ENCODE measurements at regions not wholly inside any gene's neighbourhood (a gene's known extent, or its start where the extent isn't known, plus 50 kb on each side); places are given as distances from the start of the nearest gene placed in this dataset.

DNA sequence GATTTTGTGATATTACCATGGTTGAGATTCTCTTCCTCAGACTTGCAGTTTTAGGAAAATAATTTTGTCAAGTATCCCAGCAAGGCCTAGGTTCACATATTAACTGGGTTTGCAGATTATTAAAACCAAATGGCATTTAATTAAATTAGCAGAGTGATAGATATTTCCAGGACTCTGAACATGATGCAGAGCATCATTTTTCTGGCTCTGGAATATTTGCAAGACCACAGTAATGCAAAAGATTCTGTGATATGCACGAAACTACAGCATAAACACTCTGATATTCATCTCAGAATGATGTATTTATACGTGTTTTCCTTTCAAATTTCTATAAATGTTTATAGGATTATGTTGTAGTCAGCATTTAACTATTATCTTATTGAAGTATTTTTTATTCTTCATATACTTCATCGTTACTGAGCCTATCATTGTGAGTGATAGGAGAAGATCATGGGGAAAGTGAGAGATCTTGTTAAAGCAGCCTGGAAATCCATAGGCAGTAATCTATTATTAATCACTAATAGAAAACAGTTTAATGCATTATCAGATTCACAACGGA lies 1245.6 kb downstream of the OTOL1 start:
- H3K27me3 ChIP-seq (ENCODE audit: control insufficient read depth in 1 of 2, insufficient read depth in 2 of 2, low read length in 2 of 2): no peaks in the 10 kb centered on the region

GRCh38 chr3:162743091-162743490 lies 1246.5 kb downstream of the OTOL1 start:
- Histone ChIP-seq H3K4me1 (ENCODE audit: insufficient read depth, low read length) (no peaks in the 10 kb centered on the region), H3K4me3 (ENCODE audit: low read depth in 1 of 2, low read length in 2 of 2) (no peak overlapping the region), H3K27ac (ENCODE audit: low read depth, low read length) (no peak overlapping the region), H3K9me3 (ENCODE audit: low read length) (no peaks in the 10 kb centered on the region), H3K27me3 (ENCODE audit: control insufficient read depth in 1 of 2, insufficient read depth in 2 of 2, low read length in 2 of 2) (no peaks in the 10 kb centered on the region), H3K9ac (ENCODE audit: low read length) (no peak overlapping the region), H3K36me3 (ENCODE audit: insufficient read depth, low read length) (no peaks in the 10 kb centered on the region)

More for the DNA sequence above, 1245.6 kb downstream of the OTOL1 start:
- Histone ChIP-seq H3K4me3 (ENCODE audit: low read depth in 1 of 2, low read length in 2 of 2) (no peak overlapping the region), H3K27ac (ENCODE audit: low read depth, low read length) (no peak overlapping the region), H3K9me3 (ENCODE audit: low read length) (no peaks in the 10 kb centered on the region), H3K36me3 (ENCODE audit: insufficient read depth, low read length) (no peaks in the 10 kb centered on the region), H3K9ac (ENCODE audit: low read length) (no peak overlapping the region), H3K4me1 (ENCODE audit: insufficient read depth, low read length) (no peaks in the 10 kb centered on the region)

DNA sequence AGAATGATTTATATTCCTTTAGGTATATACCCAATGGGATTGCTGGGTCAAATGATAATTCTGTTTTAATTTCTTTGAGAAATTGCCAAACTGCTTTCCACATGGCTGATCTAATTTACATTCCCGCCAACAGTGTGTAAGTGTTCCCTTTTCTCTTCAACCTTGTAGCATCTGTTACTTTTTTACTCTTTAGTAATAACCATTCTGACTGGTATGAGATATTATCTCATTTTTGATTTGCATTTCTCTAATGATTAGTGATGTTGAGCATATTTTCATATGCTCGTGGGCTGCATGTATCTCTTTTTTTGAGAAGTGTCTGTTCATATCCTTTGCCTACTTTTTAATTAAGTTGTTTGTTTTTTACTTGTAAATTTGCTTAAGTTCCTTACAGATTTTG lies 1264.2 kb downstream of the OTOL1 start:
- Histone ChIP-seq H3K36me3 (ENCODE audit: insufficient read depth, low read length) (no peaks in the 10 kb centered on the region), H3K27ac (ENCODE audit: low read depth, low read length) (no peak overlapping the region), H3K27me3 (ENCODE audit: control insufficient read depth in 1 of 2, insufficient read depth in 2 of 2, low read length in 2 of 2) (no peaks in the 10 kb centered on the region), H3K4me1 (ENCODE audit: insufficient read depth, low read length) (no peaks in the 10 kb centered on the region), H3K4me3 (ENCODE audit: low read depth in 1 of 2, low read length in 2 of 2) (no peak overlapping the region), H3K9ac (ENCODE audit: low read length) (no peak overlapping the region), H3K9me3 (ENCODE audit: low read length) (no peaks in the 10 kb centered on the region)

GRCh38 chr3:162764051-162764807 lies 1267.6 kb downstream of the OTOL1 start:
- no peak overlapping the region for H3K27ac ChIP-seq (ENCODE audit: low read depth, low read length)
- no peaks in the 10 kb centered on the region for H3K4me1 ChIP-seq (ENCODE audit: insufficient read depth, low read length)

GRCh38 chr3:162764808-162765071 lies 1268.1 kb downstream of the OTOL1 start:
- no peak overlapping the region for H3K4me3 ChIP-seq (ENCODE audit: low read depth in 1 of 2, low read length in 2 of 2)
- no peaks in the 10 kb centered on the region for H3K4me1 ChIP-seq (ENCODE audit: insufficient read depth, low read length)
- no peaks in the 10 kb centered on the region for H3K36me3 ChIP-seq (ENCODE audit: insufficient read depth, low read length)
- H3K9ac ChIP-seq (ENCODE audit: low read length): no peak overlapping the region
- H3K27ac ChIP-seq (ENCODE audit: low read depth, low read length): no peak overlapping the region
- H3K9me3 ChIP-seq (ENCODE audit: low read length): no peaks in the 10 kb centered on the region
- H3K27me3 ChIP-seq (ENCODE audit: control insufficient read depth in 1 of 2, insufficient read depth in 2 of 2, low read length in 2 of 2): no peaks in the 10 kb centered on the region

More at GRCh38 chr3:162764051-162764807, 1267.6 kb downstream of the OTOL1 start:
- Histone ChIP-seq H3K27me3 (ENCODE audit: control insufficient read depth in 1 of 2, insufficient read depth in 2 of 2, low read length in 2 of 2) (no peaks in the 10 kb centered on the region), H3K4me3 (ENCODE audit: low read depth in 1 of 2, low read length in 2 of 2) (no peak overlapping the region), H3K9ac (ENCODE audit: low read length) (no peak overlapping the region), H3K36me3 (ENCODE audit: insufficient read depth, low read length) (no peaks in the 10 kb centered on the region), H3K9me3 (ENCODE audit: low read length) (no peaks in the 10 kb centered on the region)

DNA sequence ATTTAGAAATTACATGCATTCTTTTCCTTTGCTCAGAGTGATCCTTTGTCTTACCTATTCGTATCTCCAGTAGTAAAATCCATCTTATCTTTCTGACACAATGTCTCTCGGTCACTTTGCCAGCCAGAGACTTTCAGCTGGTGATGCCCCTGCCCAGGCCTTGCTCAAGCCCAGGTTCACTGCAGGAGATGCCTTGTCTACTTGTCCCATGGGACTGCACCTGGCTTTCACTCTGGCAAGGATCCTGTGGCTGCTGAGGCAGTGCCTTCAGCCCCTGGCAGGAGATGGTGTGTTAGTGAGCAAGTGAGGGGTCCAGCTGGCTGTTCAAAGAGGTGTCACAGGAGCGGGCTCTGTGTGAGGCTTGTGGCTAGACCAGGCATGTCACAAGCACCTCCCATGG lies 1268.9 kb downstream of the OTOL1 start:
- H3K27ac ChIP-seq (ENCODE audit: low read depth, low read length): no peak overlapping the region
- H3K27me3 ChIP-seq (ENCODE audit: control insufficient read depth in 1 of 2, insufficient read depth in 2 of 2, low read length in 2 of 2): no peaks in the 10 kb centered on the region
- H3K4me1 ChIP-seq (ENCODE audit: insufficient read depth, low read length): no peaks in the 10 kb centered on the region
- H3K9ac ChIP-seq (ENCODE audit: low read length): no peak overlapping the region
- no peak overlapping the region for H3K4me3 ChIP-seq (ENCODE audit: low read depth in 1 of 2, low read length in 2 of 2)
- H3K36me3 ChIP-seq (ENCODE audit: insufficient read depth, low read length): no peaks in the 10 kb centered on the region
- H3K9me3 ChIP-seq (ENCODE audit: low read length): no peaks in the 10 kb centered on the region

GRCh38 chr3:162769564-162769963 lies 1273.0 kb downstream of the OTOL1 start:
- no peaks in the 10 kb centered on the region for H3K9me3 ChIP-seq (ENCODE audit: low read length)
- H3K27ac ChIP-seq (ENCODE audit: low read depth, low read length): no peak overlapping the region
- H3K4me1 ChIP-seq (ENCODE audit: insufficient read depth, low read length): no peaks in the 10 kb centered on the region
- no peaks in the 10 kb centered on the region for H3K27me3 ChIP-seq (ENCODE audit: control insufficient read depth in 1 of 2, insufficient read depth in 2 of 2, low read length in 2 of 2)
- H3K36me3 ChIP-seq (ENCODE audit: insufficient read depth, low read length): no peaks in the 10 kb centered on the region
- no peak overlapping the region for H3K4me3 ChIP-seq (ENCODE audit: low read depth in 1 of 2, low read length in 2 of 2)
- H3K9ac ChIP-seq (ENCODE audit: low read length): no peak overlapping the region

- Histone ChIP-seq H3K9ac (ENCODE audit: low read length) (no peak overlapping the region), H3K27me3 (ENCODE audit: control insufficient read depth in 1 of 2, insufficient read depth in 2 of 2, low read length in 2 of 2) (no peaks in the 10 kb centered on the region), H3K36me3 (ENCODE audit: insufficient read depth, low read length) (no peaks in the 10 kb centered on the region), H3K4me3 (ENCODE audit: low read depth in 1 of 2, low read length in 2 of 2) (no peak overlapping the region), H3K4me1 (ENCODE audit: insufficient read depth, low read length) (no peaks in the 10 kb centered on the region), H3K9me3 (ENCODE audit: low read length) (no peaks in the 10 kb centered on the region), H3K27ac (ENCODE audit: low read depth, low read length) (no peak overlapping the region)
Observed at GRCh38 chr3:162770551-162770950, 1273.9 kb downstream of the OTOL1 start.

DNA sequence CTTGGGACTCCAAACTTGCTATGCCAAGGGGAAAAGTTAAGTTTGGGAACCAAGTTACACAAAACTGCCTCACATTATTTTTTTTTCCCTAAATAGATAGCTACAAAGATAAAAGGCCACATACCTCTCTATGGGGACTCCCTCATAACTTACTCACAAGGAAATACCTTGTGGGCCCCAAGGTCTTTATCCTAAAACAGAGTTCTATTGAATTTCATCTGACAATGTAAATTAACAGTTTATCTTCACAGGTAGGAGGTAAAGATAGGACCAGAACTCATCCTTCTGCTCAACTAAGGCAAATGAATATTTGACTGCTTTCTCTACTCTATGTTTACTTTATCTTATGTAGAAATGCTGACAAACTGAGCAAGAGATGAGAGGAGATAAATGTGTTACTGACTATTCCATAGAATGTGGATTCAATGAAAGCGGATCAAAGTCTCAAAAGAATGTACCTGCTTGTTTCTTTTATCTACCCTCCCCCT lies 1278.0 kb downstream of the OTOL1 start:
- Histone ChIP-seq H3K4me1 (ENCODE audit: insufficient read depth, low read length) (no peaks in the 10 kb centered on the region), H3K4me3 (ENCODE audit: low read depth in 1 of 2, low read length in 2 of 2) (no peak overlapping the region), H3K27ac (ENCODE audit: low read depth, low read length) (no peak overlapping the region), H3K9me3 (ENCODE audit: low read length) (no peaks in the 10 kb centered on the region), H3K27me3 (ENCODE audit: control insufficient read depth in 1 of 2, insufficient read depth in 2 of 2, low read length in 2 of 2) (no peaks in the 10 kb centered on the region), H3K36me3 (ENCODE audit: insufficient read depth, low read length) (no peaks in the 10 kb centered on the region), H3K9ac (ENCODE audit: low read length) (no peak overlapping the region)

GRCh38 chr3:162776148-162776547 lies 1279.5 kb downstream of the OTOL1 start:
- H3K27ac ChIP-seq (ENCODE audit: low read depth, low read length): no peak overlapping the region
- no peaks in the 10 kb centered on the region for H3K36me3 ChIP-seq (ENCODE audit: insufficient read depth, low read length)
- no peaks in the 10 kb centered on the region for H3K9me3 ChIP-seq (ENCODE audit: low read length)
- no peaks in the 10 kb centered on the region for H3K27me3 ChIP-seq (ENCODE audit: control insufficient read depth in 1 of 2, insufficient read depth in 2 of 2, low read length in 2 of 2)
- H3K4me3 ChIP-seq (ENCODE audit: low read depth in 1 of 2, low read length in 2 of 2): no peak overlapping the region
- H3K9ac ChIP-seq (ENCODE audit: low read length): no peak overlapping the region
- H3K4me1 ChIP-seq (ENCODE audit: insufficient read depth, low read length): no peaks in the 10 kb centered on the region

DNA sequence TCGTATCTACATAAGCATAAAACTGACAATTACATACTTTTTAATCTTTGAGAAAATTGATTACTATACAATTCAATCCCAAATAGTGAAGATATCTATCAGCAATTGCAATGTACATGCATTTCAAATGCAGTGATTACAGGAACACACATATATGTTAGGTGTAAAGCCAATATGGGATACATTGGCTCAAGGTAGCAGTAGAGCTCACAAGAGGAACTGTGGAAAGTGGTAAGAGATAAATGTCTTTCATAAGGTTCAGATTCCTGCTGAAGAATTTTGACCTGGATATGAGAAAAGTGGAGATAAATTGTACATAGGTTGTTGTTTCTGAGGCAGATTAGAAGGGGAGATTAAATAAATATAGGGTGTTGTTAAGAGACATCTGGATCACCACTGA lies 1280.5 kb downstream of the OTOL1 start:
- H3K4me3 ChIP-seq (ENCODE audit: low read depth in 1 of 2, low read length in 2 of 2): no peak overlapping the region
- H3K9ac ChIP-seq (ENCODE audit: low read length): no peak overlapping the region
- H3K27ac ChIP-seq (ENCODE audit: low read depth, low read length): no peak overlapping the region
- H3K9me3 ChIP-seq (ENCODE audit: low read length): no peaks in the 10 kb centered on the region
- H3K4me1 ChIP-seq (ENCODE audit: insufficient read depth, low read length): no peaks in the 10 kb centered on the region
- H3K27me3 ChIP-seq (ENCODE audit: control insufficient read depth in 1 of 2, insufficient read depth in 2 of 2, low read length in 2 of 2): no peaks in the 10 kb centered on the region
- H3K36me3 ChIP-seq (ENCODE audit: insufficient read depth, low read length): no peaks in the 10 kb centered on the region

DNA sequence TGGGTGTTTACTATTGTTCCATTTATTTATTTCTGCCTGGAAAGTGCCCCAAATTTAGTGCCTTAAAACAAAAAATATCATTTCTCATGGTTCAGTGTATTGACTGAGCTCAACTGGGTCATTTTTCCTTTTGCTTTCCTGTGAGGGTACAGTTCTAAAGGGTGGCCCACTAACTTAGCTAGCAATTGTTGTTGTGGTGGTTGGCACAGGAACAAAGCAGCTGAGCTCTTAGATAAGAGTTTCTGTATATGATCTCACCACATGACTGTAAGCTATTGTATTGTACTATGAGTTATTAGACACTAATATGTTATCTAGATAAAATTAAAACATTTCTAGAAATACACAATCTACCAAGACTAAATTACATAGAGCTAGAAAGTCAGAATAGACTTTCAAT lies 1283.7 kb downstream of the OTOL1 start:
- H3K4me1 ChIP-seq (ENCODE audit: insufficient read depth, low read length): no peaks in the 10 kb centered on the region
- no peaks in the 10 kb centered on the region for H3K9me3 ChIP-seq (ENCODE audit: low read length)
- no peak overlapping the region for H3K4me3 ChIP-seq (ENCODE audit: low read depth in 1 of 2, low read length in 2 of 2)
- no peak overlapping the region for H3K9ac ChIP-seq (ENCODE audit: low read length)
- no peaks in the 10 kb centered on the region for H3K27me3 ChIP-seq (ENCODE audit: control insufficient read depth in 1 of 2, insufficient read depth in 2 of 2, low read length in 2 of 2)
- no peak overlapping the region for H3K27ac ChIP-seq (ENCODE audit: low read depth, low read length)
- H3K36me3 ChIP-seq (ENCODE audit: insufficient read depth, low read length): no peaks in the 10 kb centered on the region

Measured in muscle layer of colon (tissue), 2 donors.